DOHH2 (cell line): ENCODE measurements at regions not wholly inside any gene's neighbourhood (a gene's known extent, or its start where the extent isn't known, plus 50 kb on each side); places are given as distances from the start of the nearest gene placed in this dataset.

ENCODE experiments used
- CTCF ChIP-seq: fragments of 200-600 bp; sonication (generic); IDR thresholded peaks from one replicate; pipeline ENCODE4 v1.5.1; 2014; ENCODE audit warnings: antibody characterized with exemption, mild to moderate bottlenecking, low read depth, low read length; ENCODE audit not compliant: poor library complexity, severe bottlenecking
- EZH2phosphoT487 ChIP-seq: fragments of 200-600 bp; sonication (generic); IDR thresholded peaks from 2 replicates; pipeline ENCODE4 v1.6.1; 2017; ENCODE audit warnings: borderline replicate concordance, mild to moderate bottlenecking, antibody characterized with exemption, low read length, moderate library complexity, mixed read lengths

GRCh38 chr3:139103484-139103883 lies 58.8 kb upstream of the PRR23C start:
- TF ChIP-seq CTCF (no peak), EZH2phosphoT487 (no peak)
